ENCODE measurements at regions not wholly inside any gene's neighbourhood (a gene's known extent, or its start where the extent isn't known, plus 50 kb on each side); places are given as distances from the start of the nearest gene placed in this dataset.

DNA sequence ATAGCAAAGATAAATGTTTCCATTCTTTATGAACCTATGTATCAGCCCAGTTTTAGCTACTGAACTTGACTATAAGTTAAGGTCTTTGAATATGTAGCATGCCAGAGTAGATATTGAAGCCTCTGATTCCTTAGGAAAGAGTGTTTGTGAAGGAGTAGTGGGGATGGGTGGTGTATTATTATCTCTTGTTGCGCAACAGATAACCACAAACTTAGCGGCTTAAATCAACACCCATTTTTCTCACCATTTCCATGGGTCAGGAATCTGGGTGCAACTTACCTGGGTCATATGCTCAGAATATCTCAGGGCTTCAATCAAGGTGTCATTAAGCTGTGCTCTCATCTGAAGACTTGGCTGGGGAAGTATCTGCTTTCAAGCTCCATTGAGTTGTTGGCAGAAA lies 251.4 kb upstream of the PUDP start:
- Histone ChIP-seq H3K9me3 (ENCODE audit: low read length) (no peaks in the 10 kb centered on the region), H3K4me2 (ENCODE audit: low read length) (no peak overlapping the region), H2AFZ (ENCODE audit: low read length) (no peak overlapping the region), H3K27ac (ENCODE audit: low read depth, low read length, poor library complexity, severe bottlenecking) (no peak overlapping the region), H3K36me3 (ENCODE audit: insufficient read depth, low read length) (no peaks in the 10 kb centered on the region), H3K9ac (ENCODE audit: low read length) (no peak overlapping the region), H3K9me2 (ENCODE audit: low read depth, low read length) (no peaks in the 10 kb centered on the region), H3K4me1 (ENCODE audit: insufficient read depth, low read length, severe bottlenecking) (no peaks in the 10 kb centered on the region), H4K20me1 (ENCODE audit: insufficient read depth, low read length) (no peaks in the 10 kb centered on the region), H3K79me2 (ENCODE audit: insufficient read depth, low read length) (no peaks in the 10 kb centered on the region), H3K4me3 (ENCODE audit: low read depth, low read length, poor library complexity, severe bottlenecking) (no peak overlapping the region), H3F3A (ENCODE audit: insufficient read depth, low read length) (no peaks in the 10 kb centered on the region), H3K27me3 (ENCODE audit: insufficient read depth, low read length) (no peaks in the 10 kb centered on the region)
- TF ChIP-seq, protein P1, sequence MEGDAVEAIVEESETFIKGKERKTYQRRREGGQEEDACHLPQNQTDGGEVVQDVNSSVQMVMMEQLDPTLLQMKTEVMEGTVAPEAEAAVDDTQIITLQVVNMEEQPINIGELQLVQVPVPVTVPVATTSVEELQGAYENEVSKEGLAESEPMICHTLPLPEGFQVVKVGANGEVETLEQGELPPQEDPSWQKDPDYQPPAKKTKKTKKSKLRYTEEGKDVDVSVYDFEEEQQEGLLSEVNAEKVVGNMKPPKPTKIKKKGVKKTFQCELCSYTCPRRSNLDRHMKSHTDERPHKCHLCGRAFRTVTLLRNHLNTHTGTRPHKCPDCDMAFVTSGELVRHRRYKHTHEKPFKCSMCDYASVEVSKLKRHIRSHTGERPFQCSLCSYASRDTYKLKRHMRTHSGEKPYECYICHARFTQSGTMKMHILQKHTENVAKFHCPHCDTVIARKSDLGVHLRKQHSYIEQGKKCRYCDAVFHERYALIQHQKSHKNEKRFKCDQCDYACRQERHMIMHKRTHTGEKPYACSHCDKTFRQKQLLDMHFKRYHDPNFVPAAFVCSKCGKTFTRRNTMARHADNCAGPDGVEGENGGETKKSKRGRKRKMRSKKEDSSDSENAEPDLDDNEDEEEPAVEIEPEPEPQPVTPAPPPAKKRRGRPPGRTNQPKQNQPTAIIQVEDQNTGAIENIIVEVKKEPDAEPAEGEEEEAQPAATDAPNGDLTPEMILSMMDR (IDR thresholded peaks at IDR 0.05; ENCODE audit: low read length) = no peak
- no peak for TF ChIP-seq EZH2 (IDR thresholded peaks at IDR 0.05; ENCODE audit: borderline replicate concordance, low read length)

DNA sequence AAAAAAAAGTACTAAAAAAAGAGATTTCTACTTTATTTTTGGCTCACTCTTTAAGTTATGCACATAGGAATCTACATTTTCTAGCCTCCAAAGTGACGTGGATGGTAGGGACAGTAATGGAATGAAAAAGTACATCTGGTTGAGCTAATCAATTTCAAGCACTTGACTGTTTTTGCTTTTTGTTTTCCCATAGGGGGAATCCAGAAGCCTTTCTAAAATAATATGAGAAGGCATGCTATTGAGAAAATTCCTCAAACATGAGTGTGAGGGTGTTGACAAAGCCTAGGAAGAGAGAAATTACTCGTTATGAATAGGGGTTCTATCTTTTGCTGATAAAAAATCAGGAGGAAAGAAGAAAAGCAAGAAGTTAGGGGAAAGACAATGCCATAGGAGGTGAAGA lies 242.5 kb upstream of the PUDP start:
- no peaks in the 10 kb centered on the region for H3K9me2 ChIP-seq (ENCODE audit: low read depth, low read length)
- H4K20me1 ChIP-seq (ENCODE audit: insufficient read depth, low read length) = no peaks in the 10 kb centered on the region
- no peaks in the 10 kb centered on the region for H3K79me2 ChIP-seq (ENCODE audit: insufficient read depth, low read length)
- no peak overlapping the region for H3K9ac ChIP-seq (ENCODE audit: low read length)
- H3F3A ChIP-seq (ENCODE audit: insufficient read depth, low read length) = no peaks in the 10 kb centered on the region
- H3K27me3 ChIP-seq (ENCODE audit: insufficient read depth, low read length) = no peaks in the 10 kb centered on the region
- no peak overlapping the region for H3K27ac ChIP-seq (ENCODE audit: low read depth, low read length, poor library complexity, severe bottlenecking)
- H3K36me3 ChIP-seq (ENCODE audit: insufficient read depth, low read length) = no peaks in the 10 kb centered on the region
- TF ChIP-seq, protein P1 (IDR thresholded peaks at IDR 0.05; ENCODE audit: low read length) = no peak
- TF ChIP-seq EZH2 (IDR thresholded peaks at IDR 0.05; ENCODE audit: borderline replicate concordance, low read length) = no peak
- H3K4me2 ChIP-seq (ENCODE audit: low read length) = no peak overlapping the region
- no peaks in the 10 kb centered on the region for H3K9me3 ChIP-seq (ENCODE audit: low read length)
- no peak overlapping the region for H3K4me3 ChIP-seq (ENCODE audit: low read depth, low read length, poor library complexity, severe bottlenecking)
- H3K4me1 ChIP-seq (ENCODE audit: insufficient read depth, low read length, severe bottlenecking) = no peaks in the 10 kb centered on the region
- no peak overlapping the region for H2AFZ ChIP-seq (ENCODE audit: low read length)

DNA sequence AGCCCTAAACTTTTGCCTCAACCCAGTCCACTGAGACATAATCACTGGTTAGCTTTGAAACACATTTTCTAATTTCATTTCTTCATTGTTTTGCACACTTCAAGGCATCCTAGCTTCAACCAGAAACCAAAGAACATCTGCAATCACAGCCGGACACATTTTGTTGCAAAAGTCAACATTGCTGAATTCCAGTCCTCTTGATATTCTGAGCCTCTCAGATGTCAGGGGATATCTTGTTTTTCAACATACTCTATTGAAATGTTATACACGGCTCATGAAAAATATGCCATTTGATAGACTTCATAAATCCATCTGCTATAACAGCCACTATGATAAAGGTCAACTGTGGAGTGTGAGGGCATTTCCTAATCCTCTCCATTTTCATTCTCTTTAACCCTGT lies 241.6 kb upstream of the PUDP start:
- H3K9ac ChIP-seq (ENCODE audit: low read length) = no peak overlapping the region
- no peaks in the 10 kb centered on the region for H3F3A ChIP-seq (ENCODE audit: insufficient read depth, low read length)
- H3K27ac ChIP-seq (ENCODE audit: low read depth, low read length, poor library complexity, severe bottlenecking) = no peak overlapping the region
- H2AFZ ChIP-seq (ENCODE audit: low read length) = no peak overlapping the region
- no peaks in the 10 kb centered on the region for H4K20me1 ChIP-seq (ENCODE audit: insufficient read depth, low read length)
- no peak overlapping the region for H3K4me2 ChIP-seq (ENCODE audit: low read length)
- no peaks in the 10 kb centered on the region for H3K9me2 ChIP-seq (ENCODE audit: low read depth, low read length)
- no peaks in the 10 kb centered on the region for H3K79me2 ChIP-seq (ENCODE audit: insufficient read depth, low read length)
- no peak overlapping the region for H3K4me3 ChIP-seq (ENCODE audit: low read depth, low read length, poor library complexity, severe bottlenecking)
- H3K4me1 ChIP-seq (ENCODE audit: insufficient read depth, low read length, severe bottlenecking) = no peaks in the 10 kb centered on the region
- H3K36me3 ChIP-seq (ENCODE audit: insufficient read depth, low read length) = no peaks in the 10 kb centered on the region
- H3K27me3 ChIP-seq (ENCODE audit: insufficient read depth, low read length) = no peaks in the 10 kb centered on the region
- TF ChIP-seq EZH2 (IDR thresholded peaks at IDR 0.05; ENCODE audit: borderline replicate concordance, low read length) = no peak
- TF ChIP-seq, protein P1 (IDR thresholded peaks at IDR 0.05; ENCODE audit: low read length) = no peak
- H3K9me3 ChIP-seq (ENCODE audit: low read length) = no peaks in the 10 kb centered on the region
